Adrenal gland (tissue), 9 donors: ENCODE measurements at regions not wholly inside any gene's neighbourhood (a gene's known extent, or its start where the extent isn't known, plus 50 kb on each side); places are given as distances from the start of the nearest gene placed in this dataset.
"Not testable (repeated sequence)": the region's sequence is repeated elsewhere in the genome, so short reads cannot be mapped to it uniquely, and the experiment has no call there.

Experiments
- DNase-seq, 7 donors: peaks; one replicate each; pipeline ENCODE4 v3.0.0-alpha.2; 2019 to 2020
- H3K27ac ChIP-seq, 5 donors: fragments of 200-600 bp; sonication (generic) in 4 of 5; 1 replicate in 3 of 5; 2 replicates in 2 of 5; pipeline versions ENCODE4 v1.5.1 to v1.8.0; 2016 to 2020; ENCODE audit warnings: mild to moderate bottlenecking in 1 of 5
- H3K27me3 ChIP-seq: fragments of 200-600 bp; 2 replicates; pipeline ENCODE4 v1.8.0; 2021
- H3K36me3 ChIP-seq, 2 donors: fragments of 200-600 bp; replicated peaks in 1 of 2; 1 replicate in 1 of 2; 2 replicates in 1 of 2; pipeline versions ENCODE4 v1.5.1 to v1.8.0; 2018 to 2022
- H3K4me1 ChIP-seq, 2 donors: fragments of 200-600 bp; replicated peaks in 1 of 2; 1 replicate in 1 of 2; 2 replicates in 1 of 2; pipeline versions ENCODE4 v1.5.1 to v1.8.0; 2018 to 2021
- H3K4me3 ChIP-seq, 4 donors: fragments of 200-600 bp; sonication (generic) in 3 of 4; one replicate each; pipeline ENCODE4 v1.5.1; 2016 to 2018
- H3K9me3 ChIP-seq, 3 donors: fragments of 200-600 bp; sonication (generic) in 1 of 3; replicated peaks in 1 of 3; 1 replicate in 2 of 3; 2 replicates in 1 of 3; pipeline versions ENCODE4 v1.5.1 to v1.8.0; 2016 to 2021
- CTCF ChIP-seq, 6 experiments: fragments of 450-650 bp in 4 of 6; fragments of 200-600 bp in 2 of 6; sonication (generic) in 1 of 6; IDR thresholded peaks; 1 replicate in 5 of 6; 2 replicates in 1 of 6; pipeline versions ENCODE4 v1.5.1 to v1.8.0; 2016 to 2021; ENCODE audit warnings: antibody characterized with exemption in 6 of 6, mild to moderate bottlenecking in 2 of 6, moderate library complexity in 1 of 6
- POLR2A ChIP-seq, 2 donors: fragments of 450-650 bp; IDR thresholded peaks; one replicate each; pipeline ENCODE4 v1.6.1; 2017; ENCODE audit warnings: antibody characterized with exemption in 2 of 2, mild to moderate bottlenecking in 2 of 2, moderate library complexity in 1 of 2
- WGBS, 4 donors: extraction: QIAGEN DNeasy Blood & Tissue Kit in 2 of 4; methylation state at CpG; one replicate each; pipeline versions ENCODE4 v1.1.5 to v1.1.7; 2013 to 2017; 5-methylcytosine and 5-hydroxymethylcytosine counted together
- intact Hi-C, 2 donors: fragments of 100-400 bp; cut with DNase I; formaldehyde crosslinking; loops; one replicate each; pipeline versions ENCODE4 v1.14.1 to v1.15.0; 2022 to 2023
- donor health status: healthy with polysubstance abuse.
- donor health status: Bipolar disorder and iron deficiency.
- donor health status: DM: yes; HTN: yes; CAD: no.
- donor health status: DM: no; HTN: no; CAD: no.
- donor health status: DM: no; HTN: no; CAD: no.

- Histone ChIP-seq H3K9me3 (peaks cover 0 to 9% (median 0%) of the 10 kb centered on the region in 3 donors), H3K4me1 (no peaks in the 10 kb centered on the region), H3K36me3 (no peaks in the 10 kb centered on the region), H3K27me3 (no peaks in the 10 kb centered on the region), H3K4me3 (no peak overlapping the region), H3K27ac (no peak overlapping the region)
- WGBS, 4 donors = 54 to 66% (median 61%) methylated on average over 2 of the region's 2 CpGs
- DNase-seq = no peak
- intact Hi-C loops = no loop called here
- no peak for TF ChIP-seq CTCF (IDR thresholded peaks at IDR 0.05)
- TF ChIP-seq POLR2A (IDR thresholded peaks at IDR 0.05) = no peak
Observed at GRCh38 chr5:148751025-148751424, 75.4 kb upstream of the ADRB2 start.

GRCh38 chr5:148752375-148752774 lies 74.0 kb upstream of the ADRB2 start:
- DNase-seq, H3K4me3 ChIP-seq, H3K27me3 ChIP-seq, intact Hi-C loops, H3K4me1 ChIP-seq, H3K27ac ChIP-seq, H3K36me3 ChIP-seq: not testable (repeated sequence)
- H3K9me3 ChIP-seq = peaks cover 0 to 12% (median 0%) of the 10 kb centered on the region in 3 donors

DNA sequence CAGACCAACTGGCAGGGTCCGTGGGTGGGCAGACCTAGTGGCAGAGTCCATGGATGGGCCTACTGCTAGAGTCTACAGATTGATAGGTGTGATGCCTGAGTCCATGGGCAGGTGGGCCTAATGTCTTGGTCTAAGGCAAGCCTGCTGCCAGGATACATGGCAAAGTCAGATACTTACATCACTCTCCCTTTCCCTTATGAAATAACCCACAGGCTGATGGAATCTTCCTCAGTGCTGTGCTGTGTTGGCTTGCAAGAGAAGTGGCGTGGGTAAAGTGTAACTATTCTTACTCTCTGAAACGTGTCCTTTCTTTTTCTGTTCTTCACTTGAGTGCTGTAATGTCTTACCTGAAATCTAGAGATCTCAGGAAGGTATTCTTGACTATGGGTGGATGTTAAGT lies 67.3 kb upstream of the ADRB2 start:
- TF ChIP-seq CTCF (IDR thresholded peaks at IDR 0.05) = no peak
- no peak for TF ChIP-seq POLR2A (IDR thresholded peaks at IDR 0.05)
- WGBS, 4 donors = 42 to 66% (median 51%) methylated on average over 3 of the region's 3 CpGs
- DNase-seq = no peak
- H3K27ac ChIP-seq = no peak overlapping the region
- intact Hi-C loops = no loop called here
- H3K9me3 ChIP-seq = peaks cover 0 to 18% (median 0%) of the 10 kb centered on the region in 3 donors
- no peak overlapping the region for H3K4me3 ChIP-seq
- H3K4me1 ChIP-seq = no peaks in the 10 kb centered on the region
- H3K36me3 ChIP-seq = no peaks in the 10 kb centered on the region
- no peaks in the 10 kb centered on the region for H3K27me3 ChIP-seq

GRCh38 chr5:148760945-148761638 lies 65.3 kb upstream of the ADRB2 start:
- Histone ChIP-seq H3K36me3 (no peaks in the 10 kb centered on the region), H3K27ac (no peak overlapping the region), H3K4me1 (no peaks in the 10 kb centered on the region), H3K27me3 (no peaks in the 10 kb centered on the region), H3K4me3 (no peak overlapping the region), H3K9me3 (peaks cover 0 to 9% (median 0%) of the 10 kb centered on the region in 3 donors)
- intact Hi-C loops = no loop called here
- no peak for TF ChIP-seq CTCF (IDR thresholded peaks at IDR 0.05)
- TF ChIP-seq POLR2A (IDR thresholded peaks at IDR 0.05) = no peak
- WGBS, 4 donors = 33 to 44% (median 38%) methylated on average over 2 of the region's 2 CpGs
- no peak for DNase-seq

- Histone ChIP-seq H3K4me1 (no peaks in the 10 kb centered on the region), H3K27me3 (no peaks in the 10 kb centered on the region), H3K4me3 (no peak overlapping the region), H3K27ac (no peak overlapping the region), H3K36me3 (no peaks in the 10 kb centered on the region), H3K9me3 (no peaks in the 10 kb centered on the region)
- no peak for TF ChIP-seq CTCF (IDR thresholded peaks at IDR 0.05)
- no peak for TF ChIP-seq POLR2A (IDR thresholded peaks at IDR 0.05)
- 39 to 52% (median 43%) methylated on average over 1 of the region's 1 CpG for WGBS, 4 donors
- DNase-seq = no peak
- intact Hi-C loops = no loop called here
Observed at GRCh38 chr5:148763996-148764395, 62.4 kb upstream of the ADRB2 start.
